ENCODE measurements at regions not wholly inside any gene's neighbourhood (a gene's known extent, or its start where the extent isn't known, plus 50 kb on each side); places are given as distances from the start of the nearest gene placed in this dataset.

DNA sequence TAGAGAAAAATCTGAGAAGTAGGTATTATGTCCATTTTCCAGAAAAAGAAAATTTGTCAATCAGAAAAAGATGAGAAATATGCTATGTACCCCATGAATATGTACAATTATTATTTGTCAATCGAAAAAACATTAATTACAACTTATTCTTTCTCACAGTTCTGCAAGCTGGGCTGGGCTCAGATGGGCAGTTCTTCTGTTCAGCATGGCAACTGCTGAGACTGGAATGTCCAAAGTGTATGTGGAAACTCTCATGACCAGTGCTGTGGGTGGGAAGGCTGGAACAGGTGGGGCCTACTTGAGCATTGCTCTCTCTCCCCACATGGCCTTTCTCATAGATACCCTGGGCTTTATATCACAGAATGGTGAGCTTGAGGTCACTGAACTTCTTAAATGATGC lies 450.3 kb upstream of the TBX3 start:
- Histone ChIP-seq H3K4me1 (peaks cover 4% of the 10 kb centered on the region), H3K36me3 (replicated peaks in 1 of 2; ENCODE audit: insufficient read depth in 1 of 2, low read depth in 2 of 2) (no peaks in the 10 kb centered on the region), H3K9me3 (no peaks in the 10 kb centered on the region), H3K4me3 (no peak overlapping the region), H3K27ac (no peak overlapping the region), H3K27me3 (no peaks in the 10 kb centered on the region)
- TF ChIP-seq, protein P1, sequence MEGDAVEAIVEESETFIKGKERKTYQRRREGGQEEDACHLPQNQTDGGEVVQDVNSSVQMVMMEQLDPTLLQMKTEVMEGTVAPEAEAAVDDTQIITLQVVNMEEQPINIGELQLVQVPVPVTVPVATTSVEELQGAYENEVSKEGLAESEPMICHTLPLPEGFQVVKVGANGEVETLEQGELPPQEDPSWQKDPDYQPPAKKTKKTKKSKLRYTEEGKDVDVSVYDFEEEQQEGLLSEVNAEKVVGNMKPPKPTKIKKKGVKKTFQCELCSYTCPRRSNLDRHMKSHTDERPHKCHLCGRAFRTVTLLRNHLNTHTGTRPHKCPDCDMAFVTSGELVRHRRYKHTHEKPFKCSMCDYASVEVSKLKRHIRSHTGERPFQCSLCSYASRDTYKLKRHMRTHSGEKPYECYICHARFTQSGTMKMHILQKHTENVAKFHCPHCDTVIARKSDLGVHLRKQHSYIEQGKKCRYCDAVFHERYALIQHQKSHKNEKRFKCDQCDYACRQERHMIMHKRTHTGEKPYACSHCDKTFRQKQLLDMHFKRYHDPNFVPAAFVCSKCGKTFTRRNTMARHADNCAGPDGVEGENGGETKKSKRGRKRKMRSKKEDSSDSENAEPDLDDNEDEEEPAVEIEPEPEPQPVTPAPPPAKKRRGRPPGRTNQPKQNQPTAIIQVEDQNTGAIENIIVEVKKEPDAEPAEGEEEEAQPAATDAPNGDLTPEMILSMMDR (IDR thresholded peaks at IDR 0.05), result no peak
- TF ChIP-seq POLR2A (IDR thresholded peaks at IDR 0.05), result no peak
- 29 to 45% methylated on average over 1 of the region's 1 CpG for WGBS, 2 donors
- intact Hi-C loops (cut with DNase I), result no loop called here
- ATAC-seq (no peak), DNase-seq (no peak)

DNA sequence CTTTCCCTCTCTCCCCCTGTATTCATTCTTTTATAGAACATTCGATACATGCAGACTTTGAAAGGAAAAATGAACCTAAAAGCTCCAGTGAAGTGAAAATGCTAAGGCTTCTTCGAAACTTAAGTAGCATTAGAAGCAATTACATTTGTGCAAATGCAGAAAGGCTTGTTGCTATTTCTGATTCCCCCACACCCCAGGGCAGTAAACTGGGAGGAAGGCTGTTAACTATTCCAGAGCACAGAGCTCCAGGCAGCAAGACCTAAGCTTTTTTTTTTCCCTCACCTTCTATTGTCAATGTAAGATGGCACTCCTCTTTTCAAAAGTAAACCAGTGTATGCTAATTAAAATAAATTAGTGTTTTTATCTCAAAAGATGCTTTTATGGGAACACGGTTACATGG lies 448.9 kb upstream of the TBX3 start:
- Histone ChIP-seq H3K9me3 (no peaks in the 10 kb centered on the region), H3K27me3 (no peaks in the 10 kb centered on the region), H3K4me3 (no peak overlapping the region), H3K4me1 (peaks cover 4% of the 10 kb centered on the region), H3K27ac (no peak overlapping the region), H3K36me3 (replicated peaks in 1 of 2; ENCODE audit: insufficient read depth in 1 of 2, low read depth in 2 of 2) (no peaks in the 10 kb centered on the region)
- no peak for DNase-seq
- intact Hi-C loops (cut with DNase I), result no loop called here
- 67 to 75% methylated on average over 3 of the region's 3 CpGs for WGBS, 2 donors
- no peak for ATAC-seq
- TF ChIP-seq, protein P1 (IDR thresholded peaks at IDR 0.05), result no peak
- no peak for TF ChIP-seq POLR2A (IDR thresholded peaks at IDR 0.05)

- no peak overlapping the region for H3K27ac ChIP-seq
These were observed 448.2 kb upstream of the TBX3 start for GRCh38 chr12:115132145-115132544.

GRCh38 chr12:115129727-115130126 lies 445.8 kb upstream of the TBX3 start:
- Histone ChIP-seq H3K27me3 (no peaks in the 10 kb centered on the region), H3K4me3 (no peak overlapping the region), H3K27ac (no peak overlapping the region), H3K4me1 (peaks cover 4% of the 10 kb centered on the region), H3K36me3 (replicated peaks in 1 of 2; ENCODE audit: insufficient read depth in 1 of 2, low read depth in 2 of 2) (no peaks in the 10 kb centered on the region), H3K9me3 (no peaks in the 10 kb centered on the region)
- DNase-seq (no peak), ATAC-seq (no peak)
- intact Hi-C loops (cut with DNase I), result no loop called here
- TF ChIP-seq POLR2A (IDR thresholded peaks at IDR 0.05), result no peak
- TF ChIP-seq, protein P1 (IDR thresholded peaks at IDR 0.05), result no peak
- 53 to 55% methylated on average over 1 of the region's 1 CpG for WGBS, 2 donors

More at GRCh38 chr12:115132145-115132544, 448.2 kb upstream of the TBX3 start:
- Histone ChIP-seq H3K9me3 (no peaks in the 10 kb centered on the region), H3K27me3 (no peaks in the 10 kb centered on the region), H3K4me1 (peaks cover 4% of the 10 kb centered on the region), H3K4me3 (no peak overlapping the region), H3K36me3 (replicated peaks in 1 of 2; ENCODE audit: insufficient read depth in 1 of 2, low read depth in 2 of 2) (no peaks in the 10 kb centered on the region)
- intact Hi-C loops (cut with DNase I), result no loop called here
- DNase-seq (no peak), ATAC-seq (no peak)
- no peak for TF ChIP-seq POLR2A (IDR thresholded peaks at IDR 0.05)
- TF ChIP-seq, protein P1 (IDR thresholded peaks at IDR 0.05), result no peak
- 34 to 49% methylated on average over 3 of the region's 3 CpGs for WGBS, 2 donors

- intact Hi-C loops (cut with DNase I), result no loop called here
- no peak for TF ChIP-seq POLR2A (IDR thresholded peaks at IDR 0.05)
- TF ChIP-seq, protein P1 (IDR thresholded peaks at IDR 0.05), result no peak
- no peak for DNase-seq
These were observed 437.1 kb upstream of the TBX3 start for GRCh38 chr12:115121053-115121452.

More at GRCh38 chr12:115121053-115121452, 437.1 kb upstream of the TBX3 start:
- H3K27ac ChIP-seq, result no peak overlapping the region
- H3K4me1 ChIP-seq, result peaks cover 21% of the 10 kb centered on the region
- H3K4me3 ChIP-seq, result no peak overlapping the region
- no peaks in the 10 kb centered on the region for H3K27me3 ChIP-seq
- H3K36me3 ChIP-seq (replicated peaks in 1 of 2; ENCODE audit: insufficient read depth in 1 of 2, low read depth in 2 of 2), result no peaks in the 10 kb centered on the region
- no peaks in the 10 kb centered on the region for H3K9me3 ChIP-seq
- ATAC-seq, result no peak
